IMR-90 (cell line): ENCODE measurements at regions not wholly inside any gene's neighbourhood (a gene's known extent, or its start where the extent isn't known, plus 50 kb on each side); places are given as distances from the start of the nearest gene placed in this dataset.

Source experiments
- ATAC-seq: fragments of 200-7000 bp; cut with Tn5 transposase; 2 replicates; pipeline ENCODE4 v1.9.1; 2020; ENCODE audit warnings: low read depth, mild to moderate bottlenecking, moderate library complexity
- BruUV-seq: library from RNA; stranded (reverse); fragments of 400-500 nt; replicated peaks from 2 replicates; lab custom pipeline; 2021; lab: Mats Ljungman, UMichigan
- CTCF ChIA-PET: fragments of 300-600 bp; formaldehyde crosslinking; extraction: SDS; loops from one replicate; lab custom pipeline; 2021; ENCODE audit warnings: antibody characterized with exemption; lab: Yijun Ruan, JAX
- POLR2A ChIA-PET: fragments of 300-600 bp; sonication (Branson Sonifier 250); formaldehyde crosslinking; loops from one replicate; lab custom pipeline; 2022; ENCODE audit warnings: antibody characterized with exemption; ENCODE audit not compliant: unreplicated experiment; lab: Charles Lee
- DNase-seq: peaks from one replicate; pipeline ENCODE4 v3.0.0; 2013
- H2AFZ ChIP-seq: replicated peaks from 2 replicates; pipeline ENCODE3; 2013; ENCODE audit warnings: low read length, mild to moderate bottlenecking; ENCODE audit not compliant: poor library complexity
- H2AK5ac ChIP-seq: 2 replicates; pipeline ENCODE4 v1.6.1; 2013; ENCODE audit warnings: low read depth, low read length, inconsistent platforms
- H2AK9ac ChIP-seq: replicated peaks from 2 replicates; pipeline ENCODE3; 2013; ENCODE audit warnings: mild to moderate bottlenecking, low read depth, low read length, moderate library complexity; ENCODE audit not compliant: poor library complexity
- H2BK120ac ChIP-seq: 2 replicates; pipeline ENCODE4 v1.6.1; 2013; ENCODE audit warnings: low read depth, low read length, inconsistent platforms
- H2BK15ac ChIP-seq: 3 replicates; pipeline ENCODE4 v1.6.1; 2013; ENCODE audit warnings: low read depth, low read length, inconsistent platforms
- H2BK20ac ChIP-seq: 2 replicates; pipeline ENCODE4 v1.6.1; 2013; ENCODE audit warnings: low read depth, mild to moderate bottlenecking, inconsistent platforms, low read length, moderate library complexity
- H2BK5ac ChIP-seq: 2 replicates; pipeline ENCODE4 v1.6.1; 2013; ENCODE audit warnings: mild to moderate bottlenecking, low read depth, low read length, inconsistent platforms; ENCODE audit not compliant: poor library complexity, severe bottlenecking
- H3K14ac ChIP-seq: replicated peaks from 2 replicates; pipeline ENCODE4 v1.6.1; 2013; ENCODE audit warnings: low read depth, low read length, inconsistent platforms
- H3K18ac ChIP-seq: 2 replicates; pipeline ENCODE4 v1.6.1; 2013; ENCODE audit warnings: low read depth, low read length, control low read depth
- H3K23ac ChIP-seq: 2 replicates; pipeline ENCODE4 v1.6.1; 2013; ENCODE audit warnings: low read depth, low read length, inconsistent platforms
- H3K27ac ChIP-seq: 2 replicates; pipeline ENCODE4 v1.5.1; 2013; ENCODE audit warnings: mild to moderate bottlenecking, control low read depth, low read length; ENCODE audit not compliant: insufficient read depth
- H3K27me3 ChIP-seq: 2 replicates; pipeline ENCODE4 v1.6.1; 2013; ENCODE audit warnings: low read length; ENCODE audit not compliant: control insufficient read depth, insufficient read depth
- H3K36me3 ChIP-seq: 2 replicates; pipeline ENCODE4 v1.6.1; 2013; ENCODE audit warnings: low read length, mixed read lengths; ENCODE audit not compliant: control insufficient read depth, insufficient read depth
- H3K4ac ChIP-seq: 2 replicates; pipeline ENCODE4 v1.6.1; 2013; ENCODE audit warnings: low read depth, low read length, inconsistent platforms
- H3K4me1 ChIP-seq: 2 replicates; pipeline ENCODE4 v1.6.1; 2013; ENCODE audit warnings: low read length, mixed read lengths; ENCODE audit not compliant: control insufficient read depth, insufficient read depth
- H3K4me2 ChIP-seq: 2 replicates; pipeline ENCODE4 v1.6.1; 2013; ENCODE audit warnings: low read depth, mild to moderate bottlenecking, control low read depth, low read length, moderate library complexity
- H3K4me3 ChIP-seq: 2 replicates; pipeline ENCODE4 v1.5.1; 2013; ENCODE audit warnings: low read depth, mild to moderate bottlenecking, control low read depth, low read length, moderate library complexity; ENCODE audit not compliant: insufficient read depth
- H3K56ac ChIP-seq: 2 replicates; pipeline ENCODE4 v1.6.1; 2013; ENCODE audit warnings: low read length, inconsistent platforms; ENCODE audit not compliant: insufficient read depth; ENCODE audit errors: extremely low read depth
- H3K79me1 ChIP-seq, 2 experiments: 2 replicates each; pipeline ENCODE4 v1.6.1; 2013; ENCODE audit warnings: low read length in 2 of 2, inconsistent platforms in 1 of 2, low read depth in 1 of 2
- H3K9ac ChIP-seq: 2 replicates; pipeline ENCODE4 v1.6.1; 2013; ENCODE audit warnings: low read depth, low read length, control low read depth
- H3K9me1 ChIP-seq: 2 replicates; pipeline ENCODE4 v1.6.1; 2013; ENCODE audit warnings: low read length, inconsistent platforms; ENCODE audit not compliant: insufficient read depth
- H3K9me3 ChIP-seq: 2 replicates; pipeline ENCODE4 v1.6.1; 2013; ENCODE audit warnings: low read length; ENCODE audit not compliant: control insufficient read depth, insufficient read depth
- H4K20me1 ChIP-seq: 2 replicates; pipeline ENCODE4 v1.6.1; 2013; ENCODE audit warnings: low read length, inconsistent platforms; ENCODE audit not compliant: insufficient read depth
- H4K5ac ChIP-seq: 2 replicates; pipeline ENCODE4 v1.6.1; 2013; ENCODE audit warnings: mild to moderate bottlenecking, low read depth, low read length, control low read depth
- H4K8ac ChIP-seq, 2 experiments: 2 replicates each; pipeline ENCODE4 v1.6.1; 2013; ENCODE audit warnings: low read depth in 2 of 2, low read length in 2 of 2, control low read depth in 1 of 2, inconsistent platforms in 1 of 2
- H4K91ac ChIP-seq: 2 replicates; pipeline ENCODE4 v1.6.1; 2013; ENCODE audit warnings: low read depth, low read length, inconsistent platforms; ENCODE audit not compliant: insufficient read depth
- CEBPB ChIP-seq: IDR thresholded peaks from 2 replicates; pipeline ENCODE4 v1.6.1; 2012; ENCODE audit warnings: low read depth, low read length, improper control_type of control experiment
- SMC3 ChIP-seq: fragments of 150-350 bp; IDR thresholded peaks from 2 replicates; pipeline ENCODE4 v1.6.1; 2016; ENCODE audit warnings: low read depth, mild to moderate bottlenecking, antibody characterized with exemption, low read length, moderate library complexity
- WGBS, 2 experiments: methylation state at CpG; one replicate each; pipeline versions ENCODE4 v1.1.5 to v1.1.7; 2013; ENCODE audit warnings: missing lambda C conversion rate in 2 of 2; ENCODE audit not compliant: insufficient read length in 1 of 2; ENCODE audit errors: extremely low coverage in 2 of 2; 5-methylcytosine and 5-hydroxymethylcytosine counted together
- dilution Hi-C: fragments of 300-500 bp; cut with HindIII; formaldehyde crosslinking; loops from one replicate; pipeline ENCODE4 v1.14.3; 2018; ENCODE audit warnings: low sequenced_read_pairs; ENCODE audit not compliant: unreplicated experiment
- in situ Hi-C: fragments of 300-500 bp; cut with MboI; formaldehyde crosslinking; loops from 3 replicates; pipeline ENCODE4 v1.14.3; 2019; ENCODE audit warnings: low sequenced_read_pairs, inconsistent platforms, mixed read lengths
- intact Hi-C: fragments of 100-400 bp; cut with micrococcal nuclease; formaldehyde crosslinking; loops from 2 replicates; pipeline ENCODE4 v1.10.0; 2022

DNA sequence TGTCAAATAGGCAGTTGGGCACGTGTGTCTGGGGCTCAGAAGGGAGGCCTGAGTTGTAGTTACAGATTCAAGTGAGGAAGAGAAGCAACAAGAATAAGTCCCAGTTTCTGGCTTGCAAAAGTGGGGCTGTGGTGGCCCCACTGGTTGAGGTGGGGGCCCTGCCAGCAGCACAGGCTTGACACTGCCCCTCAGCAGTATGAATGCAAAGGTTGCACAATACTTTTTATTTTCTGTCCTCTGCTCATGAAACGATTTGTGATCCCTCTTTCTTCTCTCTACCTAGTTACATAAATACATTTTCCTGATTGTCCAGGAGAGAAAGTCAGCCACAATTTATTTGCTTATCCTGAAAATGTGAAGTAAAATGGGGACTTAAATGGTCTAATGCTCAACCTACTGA, 577.8 kb downstream of the AACS start:
- H4K8ac ChIP-seq: no peak overlapping the region
- ATAC-seq: no peak

More for the DNA sequence above, 577.8 kb downstream of the AACS start:
- no peak overlapping the region for H3K27ac ChIP-seq
- no peaks in the 10 kb centered on the region for H4K20me1 ChIP-seq
- intact Hi-C loops (no loop called here), in situ Hi-C loops (no loop called here), dilution Hi-C loops (no loop called here)
- no peaks in the 10 kb centered on the region for H3K9me1 ChIP-seq
- H3K9ac ChIP-seq: no peak overlapping the region
- H3K4me1 ChIP-seq: no peaks in the 10 kb centered on the region
- whole genome bisulfite sequencing, 2 experiments: no CpG with 5 or more reads among the region's 2 CpGs
- H3K18ac ChIP-seq: no peak overlapping the region
- H3K4me3 ChIP-seq: no peak overlapping the region
- no peak overlapping the region for H2BK5ac ChIP-seq
- no peaks in the 10 kb centered on the region for H3K27me3 ChIP-seq
- H3K4ac ChIP-seq: no peak overlapping the region
- H3K23ac ChIP-seq: no peak overlapping the region
- H3K9me3 ChIP-seq: peaks cover 28% of the 10 kb centered on the region
- no peak for DNase-seq
- no TSS peak for BruUV-seq
- H2AFZ ChIP-seq: no peak overlapping the region
- POLR2A ChIA-PET: no interaction called here
- no peaks in the 10 kb centered on the region for H3K36me3 ChIP-seq
- H3K56ac ChIP-seq: no peak overlapping the region
- no peak overlapping the region for H4K91ac ChIP-seq
- no peak overlapping the region for H3K4me2 ChIP-seq
- H4K5ac ChIP-seq: no peak overlapping the region
- no peak overlapping the region for H2BK15ac ChIP-seq
- no peak overlapping the region for H2AK9ac ChIP-seq
- CTCF ChIA-PET: no interaction called here
- TF ChIP-seq SMC3 (no peak), CEBPB (peak; percentile 18; the same call in 1 of the 2 replicates)
- no peak overlapping the region for H2BK20ac ChIP-seq
- H3K14ac ChIP-seq: no peak overlapping the region
- H2BK120ac ChIP-seq: no peak overlapping the region
- H3K79me1 ChIP-seq: no peaks in the 10 kb centered on the region
- no peak overlapping the region for H2AK5ac ChIP-seq
